GM23338 (cell line): ENCODE measurements at regions not wholly inside any gene's neighbourhood (a gene's known extent, or its start where the extent isn't known, plus 50 kb on each side); places are given as distances from the start of the nearest gene placed in this dataset.

ENCODE experiments used
- CTCF ChIP-seq, 2 experiments: fragments of 200-600 bp in 1 of 2; sonication (generic) in 1 of 2; conservative IDR thresholded peaks; 2 replicates each; pipeline versions ENCODE4 v1.5.1 to v1.6.1; 2016 to 2017; ENCODE audit warnings: antibody characterized with exemption in 2 of 2, low read depth in 2 of 2, mild to moderate bottlenecking in 2 of 2, moderate library complexity in 1 of 2
- STAT1 ChIP-seq: IDR thresholded peaks from one replicate; pipeline ENCODE4 v1.6.1; 2016; ENCODE audit warnings: antibody characterized with exemption; ENCODE audit not compliant: unreplicated experiment

GRCh38 chr5:166596043-166596442, 1695.4 kb upstream of the WWC1 start:
- no peak for TF ChIP-seq CTCF (conservative IDR thresholded peaks at IDR 0.05; ENCODE audit: low read depth in 2 of 2)
- TF ChIP-seq STAT1: no peak
